GM18502 (cell line): ENCODE measurements at regions not wholly inside any gene's neighbourhood (a gene's known extent, or its start where the extent isn't known, plus 50 kb on each side); places are given as distances from the start of the nearest gene placed in this dataset.

Source experiments
- ATAC-seq: cut with Tn5 transposase; IDR thresholded peaks from one replicate; pipeline ENCODE4 v1.9.1; 2021; ENCODE audit warnings: mild to moderate bottlenecking; ENCODE audit not compliant: unreplicated experiment, poor library complexity

GRCh38 chr5:23257656-23258055, 249.8 kb upstream of the PRDM9 start:
- no peak for ATAC-seq

DNA sequence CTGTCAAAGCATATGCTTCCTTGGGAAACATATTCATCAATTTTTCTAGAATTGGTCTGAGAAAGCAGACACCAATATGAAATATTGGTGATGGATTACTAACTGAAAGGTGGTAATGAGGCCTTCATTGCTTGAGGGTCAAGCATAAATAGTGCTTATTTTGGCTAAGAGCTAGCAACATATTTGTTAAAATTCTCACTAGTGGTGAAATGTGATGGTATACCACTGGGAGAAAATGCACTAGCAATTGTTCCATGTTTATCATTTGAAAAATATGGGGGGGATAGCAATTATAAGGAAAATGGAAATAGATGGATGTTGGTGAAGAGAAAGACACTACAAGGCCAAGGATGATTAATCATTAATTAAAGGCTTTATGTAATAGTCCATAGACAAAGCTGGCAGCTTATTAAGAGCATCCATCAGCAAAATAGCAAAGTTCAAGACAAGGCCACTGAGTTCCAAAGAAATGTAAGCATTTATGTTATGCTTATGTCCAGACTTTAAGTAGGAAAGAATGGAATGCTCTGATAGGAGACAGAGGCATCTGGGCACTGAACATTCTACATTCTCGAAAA, 253.7 kb upstream of the PRDM9 start:
- no peak for ATAC-seq

DNA sequence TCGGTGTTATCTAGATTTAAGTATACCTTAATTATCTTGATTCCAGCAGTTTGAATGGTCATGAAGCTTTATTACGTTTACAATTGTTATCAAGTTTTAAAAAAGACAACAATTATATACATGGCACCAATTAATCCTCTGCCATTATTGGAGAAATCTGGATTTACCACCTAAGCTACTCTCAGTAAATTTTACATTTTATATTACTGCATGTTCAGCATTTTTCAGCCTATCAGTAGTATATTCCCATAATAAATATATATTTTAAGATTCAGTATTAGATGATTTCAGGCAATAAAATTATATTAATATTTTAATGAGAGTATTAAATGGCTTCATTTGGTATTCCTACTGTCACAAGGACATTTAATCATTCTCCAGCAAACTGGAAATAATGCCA, 264.5 kb upstream of the PRDM9 start:
- no peak for ATAC-seq

GRCh38 chr5:23235246-23235645, 272.2 kb upstream of the PRDM9 start:
- no peak for ATAC-seq

DNA sequence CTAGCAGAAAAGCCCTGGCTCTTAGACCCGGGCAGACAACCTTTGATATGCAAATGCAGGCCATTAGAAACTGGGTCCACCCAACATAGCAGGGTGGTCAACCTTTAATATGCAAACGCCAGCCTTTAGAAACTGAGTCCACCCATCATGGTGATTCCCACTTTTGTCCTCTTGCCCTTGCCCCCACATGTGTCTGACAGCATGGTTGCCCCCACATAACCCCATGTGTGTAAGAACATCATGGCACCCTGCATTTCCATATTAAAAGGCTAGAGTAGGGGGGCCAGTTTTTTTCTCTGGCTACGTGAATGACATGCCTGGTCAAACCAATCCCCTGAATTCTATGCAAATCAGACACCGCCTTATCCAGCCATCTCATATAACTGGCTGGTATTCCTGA, 273.2 kb upstream of the PRDM9 start:
- ATAC-seq: no peak

GRCh38 chr5:23223846-23224245, 283.6 kb upstream of the PRDM9 start:
- ATAC-seq: no peak

GRCh38 chr5:23221831-23222230, 285.6 kb upstream of the PRDM9 start:
- no peak for ATAC-seq

GRCh38 chr5:23217159-23217558, 290.2 kb upstream of the PRDM9 start:
- ATAC-seq: no peak

DNA sequence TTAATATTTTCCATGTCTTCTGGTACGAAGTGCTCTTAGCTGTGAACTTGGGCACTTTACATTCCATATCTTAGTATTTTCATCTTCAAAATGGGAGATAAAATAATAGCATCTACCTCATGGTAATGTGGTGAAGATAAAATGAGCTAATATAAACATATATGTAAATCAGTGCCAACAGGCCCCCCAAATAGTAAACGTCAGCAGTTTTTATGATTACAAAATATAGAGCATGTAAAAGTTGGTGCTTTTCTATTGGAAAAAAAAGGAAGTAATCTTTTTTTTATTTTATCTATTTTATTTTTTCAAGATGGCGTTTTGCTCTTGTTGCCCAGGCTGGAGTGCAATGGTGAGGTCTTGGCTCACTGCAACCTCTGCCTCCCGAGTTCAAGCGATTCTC, 291.1 kb upstream of the PRDM9 start:
- ATAC-seq: no peak

DNA sequence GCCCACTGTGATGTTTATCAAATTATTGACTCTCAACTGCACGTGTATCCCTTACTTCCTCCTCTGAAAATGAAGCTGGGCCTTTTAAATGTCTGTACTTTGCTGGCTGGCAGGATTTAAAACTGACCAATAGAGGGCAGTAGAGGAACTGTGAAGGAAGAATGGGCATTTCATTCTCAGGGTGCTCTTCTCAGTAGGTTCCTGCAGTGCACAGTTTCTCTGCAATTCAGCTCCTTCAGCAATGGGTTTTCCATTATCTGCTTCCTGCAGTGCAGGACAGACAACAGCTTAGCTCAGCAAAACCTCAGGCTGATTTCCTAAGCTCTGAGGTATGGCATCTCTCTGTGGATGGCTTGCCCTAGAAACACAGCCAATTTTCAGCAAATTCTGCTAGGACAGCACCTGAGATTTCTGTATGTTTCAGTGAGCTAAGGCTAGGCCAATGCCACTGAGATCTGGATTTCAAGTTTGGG, 298.4 kb upstream of the PRDM9 start:
- ATAC-seq: peak; percentile 89

GRCh38 chr5:23204111-23204510, 303.3 kb upstream of the PRDM9 start:
- ATAC-seq: no peak

DNA sequence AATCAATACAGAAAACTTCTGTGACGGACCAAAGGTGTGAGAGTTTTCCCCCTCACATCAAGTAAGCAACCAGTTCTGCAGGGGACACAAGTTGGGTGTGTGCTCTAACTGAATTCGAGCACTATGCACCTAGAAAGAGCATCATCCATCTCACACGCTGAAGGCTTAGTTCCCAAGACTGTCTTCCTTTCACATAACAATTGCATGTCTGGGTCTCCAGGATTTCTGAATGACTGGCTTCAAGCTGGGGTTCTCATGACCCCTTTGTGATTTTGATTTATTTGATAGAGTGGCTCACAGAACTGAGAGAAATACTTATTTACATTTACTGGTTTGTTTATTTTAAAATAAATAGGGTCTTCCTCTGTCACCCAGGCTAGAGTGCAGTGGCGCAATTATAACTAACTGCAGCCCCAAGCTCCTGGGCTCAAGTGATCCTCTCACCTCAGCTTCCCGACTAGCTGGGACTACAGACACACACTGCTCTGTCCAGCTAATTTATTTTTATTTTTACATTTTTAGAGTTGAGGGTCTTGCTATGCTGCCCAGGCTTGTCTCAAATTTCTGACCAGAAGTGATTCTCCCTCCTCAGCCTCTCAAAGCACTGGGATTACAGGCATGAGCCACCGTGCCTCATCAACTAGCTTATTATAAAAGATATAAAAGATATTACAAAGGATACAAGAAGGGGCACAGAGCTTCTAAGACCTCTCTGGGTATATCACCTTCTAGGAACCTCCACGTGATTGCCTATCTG, 316.7 kb upstream of the CDH12 start:
- no peak for ATAC-seq

GRCh38 chr5:23164971-23165370, 311.8 kb upstream of the CDH12 start:
- no peak for ATAC-seq

DNA sequence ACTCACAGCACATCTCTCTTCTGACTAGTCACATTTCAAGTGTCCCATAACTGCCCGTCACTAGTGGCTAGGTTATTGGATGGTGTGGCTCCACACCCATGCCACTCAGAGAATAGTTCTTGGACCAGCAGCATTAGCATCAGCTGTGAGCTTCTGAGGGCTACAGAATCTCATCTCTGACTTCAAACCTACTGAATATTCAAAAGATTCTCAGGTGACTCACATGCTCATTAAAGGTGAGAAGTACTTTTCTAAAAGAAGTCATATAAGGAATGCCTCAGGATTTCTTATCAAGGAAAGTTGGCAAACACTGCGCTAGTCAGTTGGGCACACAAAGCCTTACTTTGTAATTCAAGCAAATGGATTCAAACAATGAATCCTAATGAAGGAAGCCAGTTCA, 305.0 kb upstream of the CDH12 start:
- ATAC-seq: no peak

DNA sequence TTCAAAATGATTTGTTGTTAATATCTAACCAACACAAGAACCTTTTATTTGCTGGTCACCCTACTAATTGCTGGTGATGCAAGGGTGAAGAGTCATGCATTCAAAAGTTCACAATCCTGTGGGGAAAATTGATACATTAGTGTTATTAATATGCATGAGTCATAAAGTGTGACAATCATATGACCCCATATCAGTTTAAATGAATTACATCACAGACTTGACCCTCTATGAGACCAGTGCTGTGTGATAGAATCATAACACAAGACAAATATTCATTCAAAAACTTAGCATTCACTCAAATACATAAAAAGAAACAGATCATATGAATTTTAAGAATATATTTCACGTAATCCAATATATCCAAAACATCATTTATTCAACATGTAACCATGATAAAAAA, 304.6 kb upstream of the CDH12 start:
- no peak for ATAC-seq

DNA sequence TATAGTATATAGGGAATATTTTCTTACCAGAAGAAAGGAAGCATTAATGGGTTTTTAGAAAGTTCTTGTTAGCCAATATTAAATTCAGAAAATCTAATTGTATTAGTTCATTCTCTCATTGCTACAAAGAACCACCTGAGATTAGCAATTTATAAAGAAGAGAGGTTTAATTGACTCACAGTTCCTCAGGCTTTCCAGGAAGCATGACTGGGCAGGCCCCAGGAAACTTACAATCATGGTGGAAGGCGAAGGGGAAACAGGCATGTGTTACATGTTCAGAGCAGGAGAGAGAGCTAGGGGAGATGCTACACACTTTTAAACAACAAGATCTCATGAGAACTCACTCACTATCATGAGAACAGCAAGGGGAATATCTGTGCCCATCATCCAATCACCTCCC, 304.0 kb upstream of the CDH12 start:
- ATAC-seq: no peak

DNA sequence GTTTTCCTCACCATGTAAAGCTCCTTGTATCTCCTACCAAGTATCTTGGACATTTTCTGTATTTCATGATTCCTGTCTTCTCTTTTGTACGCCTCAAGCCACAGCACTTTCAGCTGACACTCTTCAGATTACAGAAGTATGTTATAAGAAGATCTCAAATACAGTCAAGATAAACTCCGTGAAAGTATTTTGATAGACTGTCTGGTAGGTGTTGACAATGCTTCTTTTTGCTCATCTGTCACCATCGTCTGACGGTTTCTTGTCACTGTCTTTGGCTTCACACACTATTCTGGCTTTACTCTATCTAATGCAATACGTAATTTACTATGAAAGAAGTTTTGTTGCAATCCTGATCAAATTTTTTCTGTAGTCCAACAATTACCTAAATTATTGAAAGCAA, 294.5 kb upstream of the CDH12 start:
- no peak for ATAC-seq

DNA sequence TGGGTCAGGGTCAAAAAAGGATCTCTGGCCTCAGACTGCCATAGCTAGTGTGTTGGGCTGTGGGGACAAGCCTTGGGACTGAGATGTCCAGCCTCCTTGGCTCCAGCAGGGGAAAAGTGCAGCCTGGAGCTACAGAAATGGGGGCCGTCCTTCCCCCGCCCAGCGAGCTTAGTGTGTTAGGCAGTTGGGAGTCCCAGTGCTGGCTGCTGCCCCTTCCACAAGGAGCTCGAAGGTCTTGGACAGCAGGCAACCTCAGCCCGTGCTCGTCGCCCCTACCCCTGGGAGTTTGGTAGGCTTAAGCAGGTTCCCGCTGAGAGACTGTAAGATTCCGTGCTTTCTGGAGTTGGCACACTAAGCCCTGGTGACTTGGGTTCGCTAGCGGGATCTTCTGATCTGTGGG, 293.0 kb upstream of the CDH12 start:
- ATAC-seq: no peak

DNA sequence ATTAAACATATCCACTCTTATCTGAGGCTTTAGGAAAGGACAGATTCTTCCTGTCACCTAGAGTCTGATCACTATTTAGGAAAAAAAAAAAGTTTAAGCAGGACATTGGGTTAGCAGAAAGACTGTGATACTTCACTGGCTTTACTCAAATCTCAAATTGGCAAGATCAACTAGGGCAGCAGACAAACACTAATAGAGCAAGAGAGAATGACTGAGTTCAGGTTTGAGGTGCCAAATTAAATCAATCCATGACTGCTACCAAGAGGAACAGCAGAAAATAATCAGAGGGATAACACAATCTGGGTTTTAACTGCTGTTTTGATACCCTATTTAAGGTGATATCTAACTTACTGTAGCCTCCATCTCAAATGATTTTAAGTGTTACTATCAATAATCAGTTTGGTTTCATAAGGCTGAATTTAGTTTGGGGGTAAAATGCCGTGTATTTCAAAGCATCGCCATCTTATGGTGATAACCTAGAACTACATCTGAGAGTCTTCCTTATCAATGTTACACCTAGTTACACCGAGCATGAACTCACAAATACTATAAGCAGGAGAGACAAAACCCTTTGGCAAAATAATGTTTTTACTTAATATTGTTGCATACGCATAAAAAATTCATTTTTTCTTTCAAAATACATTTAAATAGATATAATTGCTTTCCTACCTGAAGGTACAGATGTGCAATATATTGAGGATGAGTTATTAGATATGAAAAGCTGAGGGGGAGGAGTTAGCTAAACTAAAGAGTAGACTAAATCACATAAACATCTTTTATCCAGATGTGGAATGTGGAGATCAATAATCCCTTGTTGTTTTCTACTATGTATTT, 286.4 kb upstream of the CDH12 start:
- peak; percentile 87 for ATAC-seq

DNA sequence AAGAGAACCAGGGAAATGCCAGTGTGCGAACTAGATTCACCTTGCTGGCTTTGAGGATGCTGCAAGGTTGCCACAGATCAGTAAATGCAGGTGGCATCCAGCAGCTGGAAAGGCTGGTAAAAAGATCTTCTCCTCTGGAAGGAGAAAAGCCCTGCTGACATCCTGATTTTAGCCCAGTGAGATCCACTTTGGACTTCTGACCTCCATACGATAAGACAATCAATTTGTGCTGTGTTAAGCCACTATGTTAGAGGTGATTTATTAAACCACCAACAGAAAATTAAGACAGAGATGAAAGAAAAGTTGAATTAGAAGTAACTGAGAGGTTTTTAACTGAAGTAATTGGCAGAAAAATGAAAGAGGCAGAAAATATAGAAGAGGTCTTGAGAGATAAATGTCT, 283.8 kb upstream of the CDH12 start:
- ATAC-seq: no peak

DNA sequence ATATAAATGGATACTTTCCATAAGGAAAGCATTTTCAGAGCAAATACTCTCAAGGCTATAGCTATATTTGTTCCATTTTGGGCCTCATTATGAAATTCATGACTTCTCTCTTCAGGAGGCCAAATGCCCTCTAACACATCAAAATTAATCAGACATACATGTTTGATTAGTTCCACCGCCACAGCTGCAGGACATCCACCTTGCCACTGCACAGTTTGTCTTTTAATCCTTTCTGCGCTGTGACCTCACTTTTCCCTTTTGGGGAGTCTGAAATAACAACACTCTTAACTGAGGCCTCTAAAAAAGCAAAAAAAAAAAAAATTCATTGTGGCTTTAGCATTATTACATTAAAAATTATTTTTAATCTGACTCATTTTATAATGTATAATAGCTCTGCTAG, 279.1 kb upstream of the CDH12 start:
- no peak for ATAC-seq
